Gastrocnemius medialis (tissue), 4 donors: ENCODE measurements at regions not wholly inside any gene's neighbourhood (a gene's known extent, or its start where the extent isn't known, plus 50 kb on each side); places are given as distances from the start of the nearest gene placed in this dataset.

ENCODE experiments used
- ATAC-seq, 2 donors: fragments of 150-250 bp; one replicate each; pipeline ENCODE4 v1.9.1; 2016
- DNase-seq, 2 donors: peaks; one replicate each; pipeline ENCODE4 v3.0.0-alpha.2; 2019
- H3K27ac ChIP-seq, 4 donors: fragments of 200-600 bp; sonication (generic); 1 replicate in 1 of 4; 2 replicates in 3 of 4; pipeline ENCODE4 v1.5.1; 2016 to 2018; ENCODE audit warnings: mild to moderate bottlenecking in 2 of 4, moderate library complexity in 1 of 4
- H3K27me3 ChIP-seq, 3 donors: fragments of 200-600 bp; sonication (generic) in 2 of 3; 1 replicate in 1 of 3; 2 replicates in 2 of 3; pipeline versions ENCODE4 v1.5.1 to v1.6.0; 2016 to 2019; ENCODE audit warnings: mild to moderate bottlenecking in 1 of 3, moderate library complexity in 1 of 3
- H3K36me3 ChIP-seq, 2 donors: fragments of 200-600 bp; sonication (generic) in 1 of 2; one replicate each; pipeline ENCODE4 v1.5.1; 2017 to 2018
- H3K4me1 ChIP-seq, 2 donors: fragments of 200-600 bp; sonication (generic) in 1 of 2; one replicate each; pipeline ENCODE4 v1.5.1; 2016 to 2017; ENCODE audit warnings: mild to moderate bottlenecking in 2 of 2
- H3K4me3 ChIP-seq, 4 donors: fragments of 200-600 bp; sonication (generic) in 3 of 4; 1 replicate in 1 of 4; 2 replicates in 3 of 4; pipeline ENCODE4 v1.5.1; 2016 to 2019; ENCODE audit warnings: mild to moderate bottlenecking in 2 of 4
- H3K9me3 ChIP-seq, 3 donors: fragments of 200-600 bp; sonication (generic) in 2 of 3; 1 replicate in 1 of 3; 2 replicates in 2 of 3; pipeline ENCODE4 v1.5.1; 2016 to 2019
- CTCF ChIP-seq, 5 experiments: fragments of 450-650 bp in 3 of 5; fragments of 200-600 bp in 2 of 5; sonication (generic) in 2 of 5; IDR thresholded peaks in 4 of 5; conservative IDR thresholded peaks in 1 of 5; 1 replicate in 4 of 5; 2 replicates in 1 of 5; pipeline ENCODE4 v1.5.1; 2016 to 2019; ENCODE audit warnings: antibody characterized with exemption in 5 of 5, mild to moderate bottlenecking in 3 of 5, moderate library complexity in 3 of 5
- POLR2A ChIP-seq, 2 donors: fragments of 450-650 bp; IDR thresholded peaks; one replicate each; pipeline ENCODE4 v1.6.1; 2017; ENCODE audit warnings: antibody characterized with exemption in 2 of 2, mild to moderate bottlenecking in 2 of 2, moderate library complexity in 2 of 2
- in situ Hi-C, 4 donors: fragments of 200-750 bp; cut with MboI; loops; one replicate each; pipeline versions ENCODE4 v1.15.0 to v1.8.0; 2017; ENCODE audit warnings: low sequenced_read_pairs in 4 of 4
- intact Hi-C: fragments of 100-400 bp; cut with DNase I; formaldehyde crosslinking; loops from one replicate; pipeline ENCODE4 v1.15.1; 2023; ENCODE audit warnings: low total_unique reads

- Histone ChIP-seq H3K4me1 (no peaks in the 10 kb centered on the region), H3K27me3 (peaks cover 8 to 18% (median 14%) of the 10 kb centered on the region in 3 donors), H3K27ac (no peak overlapping the region), H3K4me3 (no peak overlapping the region), H3K9me3 (no peaks in the 10 kb centered on the region), H3K36me3 (no peaks in the 10 kb centered on the region)
- in situ Hi-C loops (no loop called here), intact Hi-C loops (no loop called here)
- ATAC-seq, result no peak
- DNase-seq, result no peak
- TF ChIP-seq POLR2A (IDR thresholded peaks at IDR 0.05) (no peak), CTCF (IDR thresholded peaks at IDR 0.05 in 4 of 5, conservative IDR thresholded peaks at IDR 0.05 in 1 of 5) (no peak)
Measured at GRCh38 chr16:86038926-86039310, 140.0 kb downstream of the IRF8 start.

GRCh38 chr16:86039606-86040005, 140.6 kb downstream of the IRF8 start:
- Histone ChIP-seq H3K4me1 (no peaks in the 10 kb centered on the region), H3K27ac (no peak overlapping the region), H3K4me3 (no peak overlapping the region), H3K9me3 (no peaks in the 10 kb centered on the region), H3K36me3 (no peaks in the 10 kb centered on the region), H3K27me3 (peaks cover 8 to 18% (median 14%) of the 10 kb centered on the region in 3 donors)
- no peak for DNase-seq
- ATAC-seq, result no peak
- intact Hi-C loops (no loop called here), in situ Hi-C loops (no loop called here)
- TF ChIP-seq POLR2A (IDR thresholded peaks at IDR 0.05) (no peak), CTCF (IDR thresholded peaks at IDR 0.05 in 4 of 5, conservative IDR thresholded peaks at IDR 0.05 in 1 of 5) (no peak)

GRCh38 chr16:86040496-86040895, 141.5 kb downstream of the IRF8 start:
- in situ Hi-C loops (no loop called here), intact Hi-C loops (no loop called here)
- no peak overlapping the region for H3K4me3 ChIP-seq
- TF ChIP-seq POLR2A (IDR thresholded peaks at IDR 0.05) (no peak), CTCF (IDR thresholded peaks at IDR 0.05 in 4 of 5, conservative IDR thresholded peaks at IDR 0.05 in 1 of 5) (no peak)
- ATAC-seq (no peak), DNase-seq (no peak)
- no peaks in the 10 kb centered on the region for H3K9me3 ChIP-seq
- no peaks in the 10 kb centered on the region for H3K36me3 ChIP-seq
- H3K27me3 ChIP-seq, result peaks cover 8 to 18% (median 14%) of the 10 kb centered on the region in 3 donors
- no peak overlapping the region for H3K27ac ChIP-seq
- H3K4me1 ChIP-seq, result no peaks in the 10 kb centered on the region

GRCh38 chr16:86041215-86041614, 142.3 kb downstream of the IRF8 start:
- TF ChIP-seq CTCF (IDR thresholded peaks at IDR 0.05 in 4 of 5, conservative IDR thresholded peaks at IDR 0.05 in 1 of 5) (no peak), POLR2A (IDR thresholded peaks at IDR 0.05) (no peak)
- no peaks in the 10 kb centered on the region for H3K36me3 ChIP-seq
- intact Hi-C loops (no loop called here), in situ Hi-C loops (no loop called here)
- no peak overlapping the region for H3K27ac ChIP-seq
- H3K9me3 ChIP-seq, result no peaks in the 10 kb centered on the region
- H3K4me1 ChIP-seq, result no peaks in the 10 kb centered on the region
- no peak overlapping the region for H3K4me3 ChIP-seq
- DNase-seq (no peak), ATAC-seq (no peak)
- peaks cover 8 to 18% (median 17%) of the 10 kb centered on the region in 3 donors for H3K27me3 ChIP-seq

- TF ChIP-seq CTCF (IDR thresholded peaks at IDR 0.05 in 4 of 5, conservative IDR thresholded peaks at IDR 0.05 in 1 of 5), result no peak
- TF ChIP-seq POLR2A (IDR thresholded peaks at IDR 0.05), result no peak
- no peak for ATAC-seq
- Histone ChIP-seq H3K9me3 (no peaks in the 10 kb centered on the region), H3K36me3 (no peaks in the 10 kb centered on the region), H3K27ac (no peak overlapping the region), H3K4me3 (no peak overlapping the region), H3K27me3 (peaks cover 8 to 20% (median 17%) of the 10 kb centered on the region in 3 donors), H3K4me1 (no peaks in the 10 kb centered on the region)
- in situ Hi-C loops, result no loop called here
- intact Hi-C loops, result no loop called here
- no peak for DNase-seq
Measured at GRCh38 chr16:86041807-86042206, 142.8 kb downstream of the IRF8 start.
